GM21717 (cell line): ENCODE measurements at regions not wholly inside any gene's neighbourhood (a gene's known extent, or its start where the extent isn't known, plus 50 kb on each side); places are given as distances from the start of the nearest gene placed in this dataset.

ENCODE experiments used
- ATAC-seq: cut with Tn5 transposase; IDR thresholded peaks from one replicate; pipeline ENCODE4 v1.9.1; 2021; ENCODE audit warnings: mild to moderate bottlenecking, moderate library complexity; ENCODE audit not compliant: unreplicated experiment

DNA sequence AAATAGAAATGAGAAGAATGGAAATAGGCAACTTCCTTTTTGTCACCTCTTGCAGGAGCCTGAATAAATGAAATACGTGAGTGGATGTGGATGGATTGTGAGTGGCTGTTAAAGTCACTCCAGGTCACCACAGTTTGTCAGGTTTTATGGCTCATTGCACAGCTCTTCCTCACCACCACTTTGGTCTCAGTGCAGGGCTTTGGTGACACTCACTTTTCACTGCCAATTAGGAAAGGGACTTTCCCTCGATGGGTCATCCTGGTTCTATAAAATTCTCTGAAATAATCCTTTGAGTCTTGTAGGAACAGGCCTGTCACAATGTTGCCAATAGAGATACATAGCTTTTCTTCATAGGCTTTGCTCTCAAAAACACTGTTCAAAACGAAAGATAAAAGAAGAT lies 172.4 kb upstream of the C11orf87 start:
- no peak for ATAC-seq

DNA sequence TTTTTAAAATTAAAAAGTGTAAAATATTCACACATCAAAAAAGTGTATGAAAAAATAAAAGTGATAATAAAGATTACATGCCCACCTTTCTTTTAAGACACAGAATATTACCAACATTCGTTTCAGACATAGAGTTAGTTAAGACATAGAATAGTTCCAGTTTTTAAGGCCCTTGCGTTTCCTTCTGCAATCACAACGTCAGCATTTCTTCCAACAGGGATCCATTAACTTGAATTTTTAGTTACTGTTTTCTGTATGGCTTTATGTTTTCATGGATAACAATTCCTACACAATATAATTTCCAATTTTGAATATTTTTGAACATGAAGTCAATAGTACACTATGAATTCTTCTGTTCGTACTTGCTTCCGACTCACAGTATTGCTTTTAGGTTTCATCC lies 170.8 kb upstream of the C11orf87 start:
- no peak for ATAC-seq

DNA sequence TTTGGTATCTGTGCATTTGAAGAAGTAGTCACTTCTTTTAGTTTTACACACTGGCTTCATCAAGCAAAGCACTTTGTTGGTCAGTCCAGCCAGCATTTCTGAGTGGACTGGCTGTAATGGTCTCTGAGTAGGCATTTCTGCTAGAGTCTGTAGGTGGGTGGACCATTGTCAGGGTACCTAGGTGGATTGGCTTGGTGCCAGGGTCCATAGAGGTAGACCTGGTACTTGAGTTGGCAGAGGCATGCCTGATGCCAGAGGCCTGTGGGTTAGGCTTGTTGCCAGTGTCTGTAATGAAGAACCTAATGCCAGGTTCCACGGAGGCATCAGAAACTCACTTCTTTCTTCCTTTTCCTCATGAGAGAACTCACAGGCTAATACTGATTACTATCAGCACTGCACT lies 157.9 kb upstream of the C11orf87 start:
- no peak for ATAC-seq

DNA sequence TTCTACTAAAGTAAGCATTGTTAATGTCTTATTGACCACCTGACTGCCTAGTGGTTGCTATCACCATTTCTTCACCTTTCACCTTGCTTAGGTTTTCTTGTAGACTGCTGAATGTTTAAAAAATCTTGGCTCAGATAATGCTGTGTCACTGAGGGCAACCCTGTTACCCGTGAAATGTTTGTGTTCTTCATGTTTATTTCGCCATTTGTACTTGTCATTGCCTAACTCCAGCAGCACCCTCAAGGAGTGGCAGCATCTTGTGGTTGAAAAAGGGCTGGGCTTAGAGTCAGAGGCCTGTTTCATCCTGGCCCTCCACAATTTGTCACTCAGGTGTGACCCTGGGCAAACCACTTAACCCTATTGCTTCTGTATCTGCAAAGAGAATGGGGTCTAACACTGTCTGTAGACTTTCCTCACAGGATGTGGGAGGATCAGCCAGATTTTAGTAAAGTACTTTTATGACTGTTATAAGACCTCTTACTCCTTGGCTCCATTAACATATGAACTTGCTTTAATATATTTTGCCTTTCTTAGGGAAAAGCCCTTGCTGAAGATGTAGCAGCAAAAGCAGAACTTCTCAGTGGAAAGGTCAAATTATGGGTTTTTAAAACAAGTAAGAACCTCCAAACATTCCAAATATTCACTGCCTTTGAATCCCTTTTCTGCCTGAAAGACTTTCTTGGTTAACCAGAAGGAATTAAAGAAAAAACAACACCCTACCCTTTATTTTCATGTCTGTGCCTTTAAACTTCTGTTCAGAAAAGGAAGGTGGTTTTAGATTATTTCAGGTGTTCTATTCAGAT lies 154.5 kb upstream of the C11orf87 start:
- no peak for ATAC-seq

DNA sequence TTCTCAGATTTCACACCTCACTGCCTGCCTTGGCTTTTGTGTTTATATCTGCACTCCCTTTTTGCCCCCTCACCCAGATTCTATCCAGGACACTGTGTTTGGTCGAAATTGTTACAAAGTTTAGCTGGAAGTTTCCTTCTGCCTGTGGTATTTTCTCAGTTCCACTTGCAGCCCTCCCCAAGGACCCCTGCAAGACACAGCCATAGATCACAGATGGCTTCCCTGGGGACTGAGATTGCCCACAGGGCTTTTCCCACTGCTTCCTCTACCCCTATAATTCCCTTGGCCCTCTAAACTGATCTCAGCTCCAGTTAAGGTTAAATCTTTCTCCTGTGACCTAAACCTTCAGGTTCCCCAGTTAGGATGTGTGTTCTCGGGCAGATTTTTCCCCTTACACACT lies 146.1 kb upstream of the C11orf87 start:
- ATAC-seq: no peak

DNA sequence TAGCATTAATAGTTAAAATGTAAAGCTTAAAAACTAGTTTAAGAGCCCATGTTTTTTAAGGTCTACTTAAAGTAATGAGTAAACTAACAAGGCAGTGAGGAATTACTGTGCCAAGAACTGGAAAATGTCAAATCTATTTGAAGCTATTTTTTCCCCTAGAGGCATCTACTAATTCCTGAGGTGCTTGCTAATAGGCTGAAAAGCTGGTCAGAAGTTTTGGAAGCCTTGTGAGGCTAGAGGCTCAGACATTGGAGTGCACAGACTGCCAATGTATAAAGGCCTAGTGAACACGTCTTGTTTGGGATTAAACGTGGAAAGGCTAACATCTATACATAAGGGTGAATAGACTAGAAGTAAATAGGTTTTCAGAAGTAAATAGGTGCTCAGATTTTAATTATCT lies 136.5 kb upstream of the C11orf87 start:
- no peak for ATAC-seq

DNA sequence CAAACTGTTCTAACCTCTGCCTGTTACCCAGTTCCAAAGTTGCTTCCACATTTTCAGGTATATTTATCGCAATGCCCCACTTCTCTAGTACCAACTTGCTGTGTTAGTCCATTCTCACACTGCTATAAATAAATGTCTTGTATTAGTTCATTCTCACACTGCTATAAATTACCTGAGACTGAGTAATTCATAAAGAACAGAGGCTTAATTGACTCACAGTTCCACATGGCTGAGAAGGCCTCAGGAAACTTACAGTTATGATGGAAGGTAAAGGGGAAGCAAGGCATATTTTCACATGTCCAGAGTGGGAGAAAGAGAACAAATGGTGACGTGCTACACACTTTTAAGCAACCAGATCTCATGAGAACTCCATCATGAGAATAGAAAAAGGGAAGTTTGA lies 130.4 kb upstream of the C11orf87 start:
- ATAC-seq: no peak

DNA sequence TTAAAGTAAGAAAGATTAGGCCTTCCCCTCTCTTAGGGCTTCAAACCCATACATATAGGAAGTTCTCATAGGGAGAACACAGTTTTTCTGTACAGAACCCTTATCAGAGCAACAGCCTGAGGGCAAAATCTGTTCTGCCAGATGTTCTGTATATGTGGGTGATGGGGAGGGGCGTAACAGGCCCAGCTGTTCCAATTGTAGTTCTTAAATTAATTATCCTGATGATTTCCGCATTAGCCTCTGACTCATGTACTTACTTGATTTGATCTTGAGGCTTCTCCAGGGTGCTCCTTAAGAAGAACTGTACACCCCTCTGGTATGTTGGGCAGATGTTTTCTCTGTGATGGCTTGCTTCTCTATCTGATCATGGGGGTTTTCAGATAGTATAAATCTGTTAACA lies 123.1 kb upstream of the C11orf87 start:
- ATAC-seq: no peak

DNA sequence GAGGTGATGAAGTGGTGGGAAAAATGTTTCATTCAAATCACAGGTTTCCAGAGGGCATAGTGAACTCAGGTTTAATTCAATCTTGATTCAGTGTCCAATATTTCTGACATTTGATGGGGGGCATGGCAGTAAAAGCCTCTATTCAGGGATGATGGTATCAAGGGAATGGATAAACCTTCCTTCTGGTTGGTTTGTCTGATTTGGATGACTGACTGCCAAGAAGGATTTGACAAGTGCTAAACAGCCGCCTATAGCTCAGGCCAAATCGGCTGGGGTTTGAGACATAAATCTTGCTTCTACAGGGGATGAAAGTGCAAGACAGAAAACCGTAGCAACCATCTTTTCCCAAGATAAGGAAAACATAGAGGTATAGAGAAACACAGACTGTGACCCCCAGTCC lies 121.8 kb upstream of the C11orf87 start:
- ATAC-seq: no peak

DNA sequence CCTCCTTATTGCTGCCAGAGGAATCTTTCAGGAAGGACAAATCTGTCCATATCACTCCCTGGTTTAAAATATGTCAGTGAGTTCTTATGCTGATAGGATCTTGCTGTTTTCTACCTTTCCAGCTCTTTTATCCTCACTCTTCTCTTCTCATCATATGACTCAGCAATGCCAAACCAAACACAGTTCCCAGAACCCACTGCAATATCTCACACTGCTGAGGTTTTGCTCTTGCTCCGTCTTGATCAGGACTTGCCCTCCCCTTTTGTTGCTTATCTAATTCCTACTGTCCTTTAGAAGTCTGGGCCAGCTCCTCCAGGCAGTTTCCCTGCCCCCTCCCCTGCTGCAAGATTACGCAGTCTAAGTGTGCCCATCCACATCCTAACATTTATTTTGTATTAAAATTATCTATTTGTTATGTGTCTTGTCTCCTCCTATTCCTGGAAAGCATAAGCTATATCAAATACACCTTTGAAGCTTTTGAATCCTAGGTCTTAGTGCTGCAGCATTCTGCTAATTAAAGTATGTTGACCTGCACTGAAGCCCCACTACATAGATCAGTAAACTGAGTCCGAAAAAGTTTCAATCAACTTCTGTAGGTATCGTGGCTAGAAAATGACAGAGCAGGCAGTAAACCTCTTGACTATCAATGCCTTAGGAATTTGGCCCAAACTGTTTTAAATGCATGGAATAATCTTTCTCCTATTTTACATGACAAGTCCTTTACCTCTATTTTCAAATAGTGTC lies 119.2 kb upstream of the C11orf87 start:
- no peak for ATAC-seq

DNA sequence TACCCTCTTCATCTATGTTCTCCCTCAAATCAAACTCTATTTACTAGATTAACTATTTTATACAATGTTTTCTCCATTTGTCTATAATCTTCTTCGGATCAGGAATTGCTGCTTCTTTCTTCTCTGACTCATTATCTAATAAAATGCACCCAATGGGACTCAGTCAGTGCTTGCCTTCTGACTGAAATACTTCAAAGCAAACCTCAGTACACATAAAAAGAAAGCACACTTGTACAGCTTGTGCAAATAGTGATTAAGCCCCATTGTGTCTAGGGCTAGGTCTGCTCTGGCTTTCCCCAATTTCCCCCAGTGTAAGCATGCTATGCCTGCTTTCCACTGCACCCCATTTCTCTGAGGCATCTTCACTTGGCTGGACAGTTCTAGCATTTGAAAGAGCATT lies 118.6 kb upstream of the C11orf87 start:
- ATAC-seq: no peak

DNA sequence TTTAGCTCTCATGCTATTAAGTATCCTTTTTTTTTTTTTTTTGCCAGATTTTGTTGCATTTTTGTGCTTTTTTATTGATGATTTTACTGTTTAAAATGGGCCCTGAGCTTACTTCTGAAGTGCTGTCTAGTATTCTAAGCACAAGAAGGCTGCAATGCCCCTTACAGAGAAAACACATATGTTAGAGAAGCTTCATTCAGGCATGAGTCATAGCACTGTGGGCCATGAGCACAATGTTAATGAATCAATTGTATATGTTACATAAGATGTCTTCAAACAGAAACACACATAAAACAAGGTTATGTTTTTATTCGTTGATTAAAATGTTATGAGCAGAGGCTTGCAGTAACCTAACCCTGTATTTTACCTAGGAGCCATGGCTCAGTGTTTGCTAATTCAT lies 117.8 kb upstream of the C11orf87 start:
- ATAC-seq: no peak

DNA sequence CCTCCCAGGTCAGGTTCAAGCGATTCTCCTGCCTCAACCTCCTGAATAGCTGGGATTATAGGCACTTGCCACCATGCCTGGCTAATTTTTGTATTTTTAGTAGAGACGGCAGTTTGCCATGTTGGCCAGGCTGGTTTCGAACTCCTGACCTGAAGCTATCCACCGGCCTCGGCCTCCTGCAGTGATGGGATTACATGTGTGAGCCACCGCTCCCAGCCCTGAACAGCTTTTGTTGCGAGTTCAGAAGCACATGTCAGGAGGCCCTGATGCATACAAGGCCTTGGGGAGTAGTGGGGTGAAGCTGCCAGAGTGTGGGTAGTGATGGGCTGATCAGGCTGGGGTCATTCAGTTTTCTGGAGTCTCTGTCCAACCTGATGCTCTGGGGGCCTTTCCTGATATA lies 117.0 kb upstream of the C11orf87 start:
- ATAC-seq: no peak

DNA sequence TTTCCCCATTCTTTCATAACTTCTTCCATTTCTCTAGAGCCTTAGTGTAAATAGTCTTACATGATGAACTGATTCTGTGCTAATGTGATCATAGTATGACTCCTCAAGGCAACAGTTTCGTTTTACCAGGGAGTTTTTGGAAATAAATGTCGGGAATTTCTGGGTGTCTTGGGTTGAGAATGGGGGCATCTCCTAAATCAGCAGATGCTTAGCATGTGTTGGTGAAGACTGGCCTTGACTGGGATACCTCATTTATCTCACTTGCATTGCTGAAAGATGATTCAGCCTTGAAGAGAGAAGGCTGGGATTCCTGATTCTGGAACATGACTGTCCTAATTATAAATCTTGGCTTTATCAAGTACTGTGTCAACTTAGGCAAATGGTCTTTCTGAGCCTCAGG lies 115.7 kb upstream of the C11orf87 start:
- ATAC-seq: no peak

DNA sequence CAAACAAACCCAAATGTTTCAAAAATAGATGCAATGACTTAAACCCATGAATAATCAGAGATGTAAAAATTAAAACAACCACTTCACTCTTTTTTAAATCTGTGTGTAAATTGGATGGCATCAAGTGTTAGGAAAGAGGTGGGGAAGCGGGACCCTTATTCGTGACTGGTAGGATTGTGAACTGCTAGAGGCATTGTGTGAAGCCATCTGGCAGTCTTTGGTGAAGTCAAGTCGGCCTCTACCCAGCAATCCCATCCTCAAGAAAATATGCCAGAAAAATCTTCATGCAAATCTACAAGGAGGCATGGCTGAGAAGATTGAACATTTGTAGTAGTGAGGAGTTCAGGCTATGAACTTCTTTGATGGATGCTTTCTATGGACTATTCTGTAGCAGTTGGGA lies 114.6 kb upstream of the C11orf87 start:
- no peak for ATAC-seq

DNA sequence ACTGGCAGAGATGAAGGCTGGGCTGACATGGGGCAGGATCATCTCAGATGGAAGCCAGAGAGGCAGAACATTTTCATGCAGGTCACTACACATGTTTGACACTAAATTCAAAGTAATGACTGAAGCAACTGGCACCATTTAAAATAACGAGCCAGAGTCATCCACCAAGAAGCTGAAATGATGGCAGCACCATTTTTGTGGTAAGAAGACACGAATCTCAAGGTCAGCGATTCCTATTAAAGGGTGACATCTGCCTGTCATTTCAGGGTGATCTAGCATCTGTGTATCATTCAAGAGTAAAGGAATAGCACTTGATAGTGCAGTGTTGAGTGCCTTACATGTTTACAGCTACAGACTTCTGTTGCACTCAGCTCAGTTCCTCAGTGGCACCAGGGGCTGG lies 113.4 kb upstream of the C11orf87 start:
- no peak for ATAC-seq

DNA sequence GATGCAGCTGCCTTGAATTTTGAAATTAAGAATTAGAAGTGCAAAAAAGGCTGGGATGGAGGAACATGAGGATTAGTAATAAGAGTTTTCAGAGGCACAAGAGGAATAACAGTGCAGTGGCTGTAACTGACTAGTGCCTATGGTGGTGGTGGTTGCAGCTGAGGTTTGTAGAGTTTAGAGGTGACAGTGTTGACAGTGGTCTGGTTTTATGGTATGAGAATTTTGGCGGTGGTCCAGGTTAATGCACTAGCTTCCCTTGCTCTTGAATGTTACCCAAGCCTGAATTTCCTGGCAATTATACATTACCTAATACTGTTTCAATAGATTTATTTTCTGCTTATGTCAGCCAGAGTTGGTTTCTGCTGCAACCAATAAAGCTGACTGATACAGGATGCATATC lies 112.8 kb upstream of the C11orf87 start:
- no peak for ATAC-seq

DNA sequence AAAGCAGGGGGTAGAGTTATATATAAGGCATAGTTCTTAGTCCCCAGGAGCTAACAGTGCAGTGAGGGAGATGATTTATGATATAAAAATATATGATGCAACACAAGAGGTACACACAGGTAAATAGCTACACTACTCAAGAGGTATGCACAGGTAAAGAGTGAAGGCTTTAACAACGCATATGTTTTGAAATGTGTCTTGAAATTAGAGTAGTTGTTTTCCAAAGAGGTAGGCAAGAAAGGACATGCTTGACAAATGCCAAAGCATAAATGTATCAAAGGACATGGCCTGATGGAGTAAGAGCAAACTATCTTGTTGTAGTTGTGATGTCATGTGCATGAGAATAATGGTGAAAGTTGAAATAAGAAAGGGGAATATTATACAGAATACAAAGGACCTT lies 104.3 kb upstream of the C11orf87 start:
- ATAC-seq: no peak

DNA sequence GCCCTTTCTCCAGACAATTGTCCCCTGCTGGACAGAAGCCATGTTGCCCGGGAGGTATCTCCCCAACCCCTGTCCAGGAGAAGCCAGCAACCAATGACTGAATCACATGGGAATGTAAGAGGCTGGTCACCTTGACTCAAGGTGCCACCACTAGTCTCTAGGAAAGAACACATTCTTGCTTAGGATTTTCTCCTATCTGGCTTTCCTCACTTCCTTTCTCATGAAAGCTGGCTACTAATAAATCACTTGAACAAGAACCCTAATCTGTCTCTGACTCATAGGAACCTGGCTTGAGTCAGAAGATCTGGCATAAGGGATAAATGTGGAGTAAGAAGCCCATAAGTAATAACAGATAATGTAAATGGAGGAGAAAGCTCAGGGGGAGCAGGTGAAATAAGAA lies 101.4 kb upstream of the C11orf87 start:
- no peak for ATAC-seq

DNA sequence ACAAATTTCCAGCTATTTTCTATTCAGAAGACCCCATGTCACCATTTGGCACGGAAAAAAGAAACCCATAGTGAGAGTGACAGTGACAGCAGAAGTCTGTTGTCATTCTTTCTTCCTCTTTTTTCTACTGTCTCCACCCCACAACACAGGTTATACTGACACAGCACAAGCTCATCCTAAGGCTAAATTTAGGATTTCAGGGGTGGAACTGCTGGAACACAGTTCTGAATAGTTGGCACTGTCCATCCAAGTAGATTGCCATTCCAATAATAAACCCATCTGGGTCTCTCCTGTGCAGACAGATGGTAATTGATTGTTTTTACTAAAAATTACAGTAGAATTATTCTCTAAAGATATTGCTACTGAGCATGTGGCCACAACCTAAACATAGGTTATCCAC lies 95.2 kb upstream of the C11orf87 start:
- no peak for ATAC-seq

DNA sequence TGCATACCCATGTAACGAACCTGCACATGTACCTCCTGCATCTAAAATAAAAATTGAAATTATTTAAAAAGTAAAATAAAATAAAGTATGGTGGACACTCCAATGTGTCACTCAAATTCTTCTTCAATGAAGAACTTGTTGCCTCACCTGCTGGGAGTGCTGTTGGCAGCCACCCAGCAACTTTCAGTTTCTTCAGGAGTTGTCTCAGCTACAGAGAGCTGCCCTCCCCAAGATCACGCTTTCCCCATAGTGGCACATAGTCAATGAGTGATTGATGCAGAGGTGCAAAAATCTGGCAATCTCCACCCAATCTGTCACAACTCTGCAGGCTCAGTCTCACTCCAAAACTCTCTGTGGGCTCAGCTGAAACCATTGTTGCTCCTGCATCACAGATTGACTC lies 92.3 kb upstream of the C11orf87 start:
- ATAC-seq: no peak

DNA sequence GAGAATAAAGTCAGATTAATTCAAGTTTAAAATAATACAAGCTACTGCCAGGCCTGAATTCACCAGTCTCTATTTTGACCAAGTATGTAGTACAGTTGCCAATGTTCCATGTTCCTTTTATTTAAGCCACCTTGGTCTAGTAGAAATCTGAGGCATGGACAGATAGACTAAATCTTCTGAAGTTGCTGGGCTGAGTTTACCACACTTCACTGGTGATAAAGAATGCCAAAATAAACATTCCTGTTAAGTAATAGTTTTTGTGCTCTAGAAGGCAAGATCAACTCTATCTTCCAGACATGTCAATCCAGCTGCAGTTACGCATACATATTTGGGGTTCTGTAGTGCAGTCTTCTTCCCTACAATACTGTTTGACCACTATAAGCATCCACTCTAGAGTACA lies 83.9 kb upstream of the C11orf87 start:
- ATAC-seq: no peak

DNA sequence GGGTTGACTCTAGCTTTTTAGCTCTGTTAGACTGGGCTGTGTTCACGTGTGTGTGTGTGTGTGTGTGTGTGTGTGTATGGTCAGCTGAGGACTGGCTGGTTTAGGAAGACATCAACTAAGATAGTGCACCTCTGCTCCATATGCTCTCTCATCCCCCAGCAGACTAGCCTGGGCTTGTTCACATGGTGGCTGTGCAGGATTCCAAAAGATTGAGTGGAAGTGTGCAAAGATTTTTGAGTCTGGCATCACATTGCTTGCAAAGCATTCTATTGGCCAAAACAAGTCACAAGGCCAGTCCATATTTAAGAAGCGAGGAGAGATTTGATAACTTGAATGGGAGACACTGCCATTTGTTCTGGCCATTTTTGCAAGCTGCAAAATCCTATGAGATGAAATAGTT lies 79.7 kb upstream of the C11orf87 start:
- no peak for ATAC-seq
